ENCODE measurements at regions not wholly inside any gene's neighbourhood (a gene's known extent, or its start where the extent isn't known, plus 50 kb on each side); places are given as distances from the start of the nearest gene placed in this dataset.
A peak's percentile ranks its signal among the peaks of the same experiment; 100 is the strongest.

DNA sequence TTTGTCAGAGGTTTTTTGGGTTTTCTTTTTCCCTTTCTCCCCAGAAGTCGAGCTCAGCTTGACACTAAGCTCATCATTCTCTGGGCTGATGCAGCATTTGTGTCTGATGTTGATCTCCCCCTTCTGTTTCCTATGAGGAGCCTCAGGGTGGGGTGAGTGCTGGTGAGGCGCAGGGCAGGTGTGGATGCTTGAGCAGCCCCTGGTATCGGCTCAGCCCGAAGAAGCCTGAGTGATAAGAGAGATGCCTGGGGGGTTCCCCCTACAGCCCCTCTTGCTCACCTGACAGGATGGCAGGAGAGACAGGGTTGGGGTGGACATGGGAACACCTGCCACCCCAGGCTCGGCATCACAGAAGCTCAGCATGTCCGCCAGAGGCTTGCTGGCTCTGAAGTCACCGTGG is 239.0 kb downstream of the RHOU start:
- no peak for TF ChIP-seq ZFX (IDR thresholded peaks at IDR 0.05)
- TF ChIP-seq, protein P1, sequence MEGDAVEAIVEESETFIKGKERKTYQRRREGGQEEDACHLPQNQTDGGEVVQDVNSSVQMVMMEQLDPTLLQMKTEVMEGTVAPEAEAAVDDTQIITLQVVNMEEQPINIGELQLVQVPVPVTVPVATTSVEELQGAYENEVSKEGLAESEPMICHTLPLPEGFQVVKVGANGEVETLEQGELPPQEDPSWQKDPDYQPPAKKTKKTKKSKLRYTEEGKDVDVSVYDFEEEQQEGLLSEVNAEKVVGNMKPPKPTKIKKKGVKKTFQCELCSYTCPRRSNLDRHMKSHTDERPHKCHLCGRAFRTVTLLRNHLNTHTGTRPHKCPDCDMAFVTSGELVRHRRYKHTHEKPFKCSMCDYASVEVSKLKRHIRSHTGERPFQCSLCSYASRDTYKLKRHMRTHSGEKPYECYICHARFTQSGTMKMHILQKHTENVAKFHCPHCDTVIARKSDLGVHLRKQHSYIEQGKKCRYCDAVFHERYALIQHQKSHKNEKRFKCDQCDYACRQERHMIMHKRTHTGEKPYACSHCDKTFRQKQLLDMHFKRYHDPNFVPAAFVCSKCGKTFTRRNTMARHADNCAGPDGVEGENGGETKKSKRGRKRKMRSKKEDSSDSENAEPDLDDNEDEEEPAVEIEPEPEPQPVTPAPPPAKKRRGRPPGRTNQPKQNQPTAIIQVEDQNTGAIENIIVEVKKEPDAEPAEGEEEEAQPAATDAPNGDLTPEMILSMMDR (conservative IDR thresholded peaks at IDR 0.05) = no peak
- no peak overlapping the region for H3K27ac ChIP-seq

DNA sequence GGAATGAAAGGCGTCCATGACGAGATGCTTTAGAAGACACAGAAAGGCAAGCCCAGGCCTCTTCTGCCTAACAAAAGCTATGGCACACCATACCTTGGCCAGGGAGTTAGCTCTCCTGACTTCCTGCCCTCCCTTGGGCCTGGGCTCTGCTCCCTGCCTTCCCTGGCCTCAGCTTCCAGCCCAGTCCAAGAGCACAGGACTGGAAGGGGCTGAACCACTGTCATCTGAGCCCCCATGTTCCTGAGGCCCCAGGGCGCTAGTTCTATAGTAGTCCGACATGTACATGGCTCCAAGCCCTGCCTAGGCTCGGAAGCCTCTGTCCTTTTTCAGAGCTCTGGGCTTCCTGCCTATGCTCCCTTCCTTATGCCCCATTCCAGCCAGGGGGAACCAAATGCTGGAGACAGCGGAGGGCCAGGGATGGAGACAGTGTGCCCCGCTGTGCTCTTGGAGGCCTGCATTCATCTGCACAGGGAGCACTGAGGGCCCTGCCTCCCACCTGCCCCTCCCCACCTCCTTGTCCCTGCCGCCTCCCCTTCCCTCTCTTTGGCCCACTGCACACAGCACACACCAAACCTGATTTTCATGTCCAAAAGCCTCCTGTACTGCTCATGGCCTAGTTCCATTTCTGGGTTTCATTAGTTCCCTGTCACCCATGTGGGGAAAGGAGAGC is 240.1 kb downstream of the RHOU start:
- TF ChIP-seq ZFX (IDR thresholded peaks at IDR 0.05) = no peak
- TF ChIP-seq, protein P1 (conservative IDR thresholded peaks at IDR 0.05) = no peak
- H3K27ac ChIP-seq = no peak overlapping the region

DNA sequence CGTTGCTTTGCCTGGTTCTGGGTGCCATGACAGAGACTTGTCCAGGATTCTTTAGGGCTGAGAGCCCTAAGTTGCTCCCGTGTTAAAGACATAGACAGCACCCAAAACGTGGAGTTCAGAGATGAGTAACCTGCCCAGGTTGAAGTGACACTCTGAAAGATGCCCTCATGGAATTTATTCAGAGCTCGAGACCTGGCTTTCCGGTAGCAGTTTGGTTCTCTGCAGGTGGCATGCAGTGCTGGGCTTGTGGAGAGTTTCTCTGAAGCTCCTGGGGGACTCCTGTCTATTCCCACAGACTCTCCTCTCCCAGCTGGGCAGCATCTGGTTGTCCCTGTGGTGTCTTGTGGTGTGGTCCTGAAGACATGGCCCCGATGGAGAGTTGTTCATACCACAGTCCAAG is 241.0 kb downstream of the RHOU start:
- TF ChIP-seq, protein P1 (conservative IDR thresholded peaks at IDR 0.05) = no peak
- no peak for TF ChIP-seq ZFX (IDR thresholded peaks at IDR 0.05)
- no peak overlapping the region for H3K27ac ChIP-seq

DNA sequence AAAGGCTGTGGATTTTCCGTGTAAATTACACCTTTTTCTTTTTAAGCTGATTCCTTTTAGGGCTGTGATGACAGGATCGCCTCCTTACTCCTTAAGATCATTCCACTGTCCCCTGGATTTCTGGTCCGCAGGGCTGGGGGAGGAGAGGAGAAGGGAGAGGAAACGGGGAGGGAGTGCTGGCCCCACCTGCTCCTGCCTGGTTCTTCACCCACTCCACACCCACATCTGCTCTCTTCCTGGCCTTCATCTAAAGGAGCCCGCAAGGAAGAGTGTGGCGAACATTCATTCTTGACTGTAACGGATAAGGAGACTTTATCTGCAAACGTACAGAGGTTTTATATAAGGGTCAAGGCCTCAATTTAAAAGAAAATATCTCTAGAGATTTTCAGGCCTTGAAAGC is 242.0 kb downstream of the RHOU start:
- H3K27ac ChIP-seq = no peak overlapping the region
- no peak for TF ChIP-seq ZFX (IDR thresholded peaks at IDR 0.05)
- TF ChIP-seq, protein P1 (conservative IDR thresholded peaks at IDR 0.05) = no peak

DNA sequence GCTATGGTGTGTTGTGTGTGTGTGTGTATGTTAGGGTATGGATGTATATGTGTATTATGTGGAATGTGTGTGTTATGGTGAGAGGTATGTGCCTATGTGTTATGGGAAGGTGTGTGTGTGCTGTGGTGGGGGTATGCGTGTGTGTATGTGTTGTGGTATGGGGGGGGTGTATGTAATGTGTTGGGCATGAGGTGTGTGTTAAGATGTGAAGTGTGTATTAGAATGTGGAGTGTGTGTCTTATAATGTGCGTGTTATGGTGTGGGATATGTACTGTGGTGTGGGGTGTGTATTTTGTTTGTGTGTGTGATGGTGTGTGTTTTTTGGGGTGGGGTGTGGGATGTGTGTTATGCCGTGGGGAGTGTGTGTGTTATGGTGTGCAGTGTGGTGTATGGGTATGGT is 242.5 kb downstream of the RHOU start:
- no peak overlapping the region for H3K27ac ChIP-seq
- TF ChIP-seq, protein P1 (conservative IDR thresholded peaks at IDR 0.05) = no peak
- TF ChIP-seq ZFX (IDR thresholded peaks at IDR 0.05) = no peak

DNA sequence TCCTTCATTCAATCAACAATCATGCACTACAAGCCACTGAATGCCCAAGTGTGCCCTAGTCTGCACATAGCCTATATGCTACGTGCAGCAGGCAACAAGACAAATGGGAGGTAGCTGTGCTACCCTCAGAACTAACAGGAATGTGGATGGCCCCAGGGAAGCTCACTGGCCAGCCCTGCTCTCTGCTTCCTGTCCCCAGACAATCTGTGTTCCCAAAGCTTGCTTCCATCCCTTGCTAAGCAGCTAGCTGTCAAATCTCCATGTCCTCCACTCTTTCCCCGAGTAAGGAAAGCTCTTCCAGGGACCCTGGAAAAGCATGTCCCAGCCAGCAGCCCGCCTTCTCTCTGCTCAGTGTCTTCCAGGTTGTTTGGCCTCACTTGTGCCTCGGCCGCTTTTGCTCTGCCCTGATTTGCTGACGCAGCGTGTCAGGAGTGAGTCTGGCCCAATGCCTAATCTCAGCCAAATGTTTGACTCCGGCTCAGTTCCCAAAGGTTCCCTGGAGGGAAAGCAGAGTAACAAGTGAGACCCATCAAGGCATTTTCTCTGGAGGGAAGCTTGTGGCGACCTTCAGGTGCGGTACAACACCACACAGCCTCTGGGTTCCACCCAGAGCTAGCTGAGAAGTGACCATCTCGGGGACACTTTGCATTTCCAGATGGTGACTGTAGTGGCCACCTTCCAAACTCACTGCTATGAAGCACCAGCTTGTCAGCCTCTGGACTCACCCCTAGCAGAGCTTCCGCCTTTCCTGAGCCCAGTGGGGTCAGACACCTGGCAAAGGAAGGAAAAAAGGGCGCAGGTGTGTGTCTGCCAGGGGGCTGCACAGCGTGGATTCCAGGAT is 243.4 kb downstream of the RHOU start:
- TF ChIP-seq, protein P1 (conservative IDR thresholded peaks at IDR 0.05) = no peak
- no peak for TF ChIP-seq ZFX (IDR thresholded peaks at IDR 0.05)
- peak overlapping the region; percentile 66 for H3K27ac ChIP-seq

DNA sequence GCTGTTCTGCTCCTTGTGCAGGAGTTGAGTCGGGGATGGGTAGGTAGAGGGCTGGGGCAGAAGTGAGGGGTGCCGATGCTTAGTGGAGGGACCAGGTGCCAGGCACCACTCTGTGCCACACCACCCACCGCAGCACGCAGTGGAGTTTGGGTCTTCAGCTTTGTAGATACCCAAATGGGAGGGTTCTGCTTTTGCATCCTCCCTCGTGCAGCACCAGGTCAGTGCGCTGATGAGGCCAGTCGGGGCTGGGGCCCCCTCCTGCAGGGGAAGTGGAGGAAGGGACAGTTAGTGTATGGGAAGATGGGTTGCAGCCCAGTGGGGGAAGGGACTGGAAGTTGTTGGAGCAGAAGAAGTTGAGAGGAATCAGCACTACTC is 244.0 kb downstream of the RHOU start:
- no peak for TF ChIP-seq ZFX (IDR thresholded peaks at IDR 0.05)
- peak overlapping the region; percentile 66 for H3K27ac ChIP-seq

Data from C4-2B (cell line).